Bronchial epithelial cell (primary cell): ENCODE measurements at regions not wholly inside any gene's neighbourhood (a gene's known extent, or its start where the extent isn't known, plus 50 kb on each side); places are given as distances from the start of the nearest gene placed in this dataset.

Source experiments
- DNase-seq: peaks from one replicate; pipeline ENCODE4 v3.0.0-alpha.2; 2010; ENCODE audit warnings: low read depth
- FAIRE-seq: peaks from 2 replicates; lab custom pipeline; 2011; peaks lifted over from hg19 to GRCh38; lab: Jason Lieb, UNC
- H3K27me3 ChIP-seq: 2 replicates; pipeline ENCODE4 v1.5.1; 2011; ENCODE audit warnings: low read length; ENCODE audit not compliant: control insufficient read depth, insufficient read depth
- H3K36me3 ChIP-seq: 2 replicates; pipeline ENCODE4 v1.5.1; 2011; ENCODE audit warnings: low read length; ENCODE audit not compliant: control insufficient read depth, insufficient read depth
- H3K4me3 ChIP-seq: 2 replicates; pipeline ENCODE4 v1.5.1; 2011; ENCODE audit warnings: mild to moderate bottlenecking, low read depth, low read length, control low read depth
- TF ChIP-seq, protein P1 (sequence below): IDR thresholded peaks from 2 replicates; pipeline ENCODE4 v1.5.1; 2011; ENCODE audit warnings: mild to moderate bottlenecking, moderate library complexity, low read length, control low read depth, inconsistent platforms; ENCODE audit not compliant: insufficient read depth, severe bottlenecking

GRCh38 chr15:98554272-98555172 lies 93.8 kb upstream of the IGF1R start:
- FAIRE-seq: no peak
- no peaks in the 10 kb centered on the region for H3K27me3 ChIP-seq
- TF ChIP-seq, protein P1, sequence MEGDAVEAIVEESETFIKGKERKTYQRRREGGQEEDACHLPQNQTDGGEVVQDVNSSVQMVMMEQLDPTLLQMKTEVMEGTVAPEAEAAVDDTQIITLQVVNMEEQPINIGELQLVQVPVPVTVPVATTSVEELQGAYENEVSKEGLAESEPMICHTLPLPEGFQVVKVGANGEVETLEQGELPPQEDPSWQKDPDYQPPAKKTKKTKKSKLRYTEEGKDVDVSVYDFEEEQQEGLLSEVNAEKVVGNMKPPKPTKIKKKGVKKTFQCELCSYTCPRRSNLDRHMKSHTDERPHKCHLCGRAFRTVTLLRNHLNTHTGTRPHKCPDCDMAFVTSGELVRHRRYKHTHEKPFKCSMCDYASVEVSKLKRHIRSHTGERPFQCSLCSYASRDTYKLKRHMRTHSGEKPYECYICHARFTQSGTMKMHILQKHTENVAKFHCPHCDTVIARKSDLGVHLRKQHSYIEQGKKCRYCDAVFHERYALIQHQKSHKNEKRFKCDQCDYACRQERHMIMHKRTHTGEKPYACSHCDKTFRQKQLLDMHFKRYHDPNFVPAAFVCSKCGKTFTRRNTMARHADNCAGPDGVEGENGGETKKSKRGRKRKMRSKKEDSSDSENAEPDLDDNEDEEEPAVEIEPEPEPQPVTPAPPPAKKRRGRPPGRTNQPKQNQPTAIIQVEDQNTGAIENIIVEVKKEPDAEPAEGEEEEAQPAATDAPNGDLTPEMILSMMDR: no peak

DNA sequence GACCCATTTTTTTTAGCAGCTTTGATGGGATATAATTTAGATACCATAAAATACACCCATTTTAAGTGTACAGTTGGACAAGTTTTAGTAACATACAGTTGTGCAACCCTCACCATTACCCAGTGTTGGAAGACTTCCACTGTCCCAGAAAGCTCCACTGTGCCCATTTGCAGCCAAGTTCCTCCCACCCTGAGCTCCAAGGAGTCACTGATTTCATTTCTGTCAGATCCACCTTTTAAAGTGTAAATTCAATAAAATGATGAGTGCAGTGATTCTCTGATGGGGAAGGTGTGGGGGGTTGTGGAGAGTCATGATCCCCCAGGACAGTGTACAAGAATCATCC lies 93.2 kb upstream of the IGF1R start:
- Histone ChIP-seq H3K27me3 (no peaks in the 10 kb centered on the region), H3K4me3 (no peak overlapping the region), H3K36me3 (no peaks in the 10 kb centered on the region)
- DNase-seq (no peak), FAIRE-seq (no peak)
- TF ChIP-seq, protein P1: no peak

More at GRCh38 chr15:98554272-98555172, 93.8 kb upstream of the IGF1R start:
- DNase-seq: no peak
- no peak overlapping the region for H3K4me3 ChIP-seq
- H3K36me3 ChIP-seq: no peaks in the 10 kb centered on the region

GRCh38 chr15:98556321-98556720 lies 92.0 kb upstream of the IGF1R start:
- TF ChIP-seq, protein P1: no peak
- DNase-seq: no peak
- H3K27me3 ChIP-seq: no peaks in the 10 kb centered on the region

GRCh38 chr15:98560338-98560737 lies 88.0 kb upstream of the IGF1R start:
- FAIRE-seq (peak; percentile 97), DNase-seq (peak; percentile 98)
- TF ChIP-seq, protein P1: no peak
- H3K27me3 ChIP-seq: no peaks in the 10 kb centered on the region
- H3K36me3 ChIP-seq: no peaks in the 10 kb centered on the region
- H3K4me3 ChIP-seq: no peak overlapping the region

More at GRCh38 chr15:98556321-98556720, 92.0 kb upstream of the IGF1R start:
- no peaks in the 10 kb centered on the region for H3K36me3 ChIP-seq
- no peak for FAIRE-seq
- H3K4me3 ChIP-seq: no peak overlapping the region

DNA sequence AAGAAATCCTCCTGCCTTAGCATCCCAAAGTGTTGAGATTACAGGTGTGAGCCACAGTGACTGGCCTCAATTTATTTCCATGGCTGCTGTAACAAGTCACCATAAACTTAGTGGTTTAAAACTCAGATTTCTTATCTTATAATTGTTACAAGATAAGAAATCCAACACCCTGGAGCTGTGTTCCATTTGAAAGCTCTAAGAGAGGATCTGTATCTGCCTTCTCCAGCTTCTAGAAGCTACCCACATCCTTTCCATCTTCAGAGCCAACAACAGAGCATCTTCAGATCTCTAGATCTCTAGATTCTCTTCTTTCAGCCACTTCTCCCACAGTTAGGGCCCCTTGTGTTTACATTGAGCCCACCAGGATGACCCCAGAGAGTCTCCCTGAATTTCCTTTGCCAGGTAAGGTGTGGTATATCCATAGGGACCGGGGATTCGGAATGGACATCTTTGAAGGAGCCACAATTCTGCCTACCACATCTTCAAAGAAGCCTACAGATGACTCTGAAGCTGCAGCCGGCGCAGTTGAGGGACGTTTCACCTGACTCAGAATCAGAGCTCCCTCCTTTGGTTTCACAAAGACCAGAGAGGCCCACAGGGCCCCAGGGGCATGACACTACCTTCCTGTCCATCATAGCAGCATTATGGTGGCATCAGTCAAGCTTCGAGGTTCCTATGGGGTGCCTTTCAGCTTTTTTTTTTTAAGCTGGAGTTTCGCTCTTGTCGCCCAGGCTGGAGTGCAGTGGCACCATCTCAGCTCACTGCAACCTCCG lies 87.0 kb upstream of the IGF1R start:
- FAIRE-seq (no peak), DNase-seq (no peak)
- TF ChIP-seq, protein P1: no peak
- Histone ChIP-seq H3K36me3 (no peaks in the 10 kb centered on the region), H3K27me3 (no peaks in the 10 kb centered on the region), H3K4me3 (no peak overlapping the region)
